H1 (cell line): ENCODE measurements at regions not wholly inside any gene's neighbourhood (a gene's known extent, or its start where the extent isn't known, plus 50 kb on each side); places are given as distances from the start of the nearest gene placed in this dataset.

Source experiments
- BCL11A ChIP-seq, 2 experiments: IDR thresholded peaks; one replicate each; pipeline ENCODE4 v1.6.1; 2011; ENCODE audit warnings: low read depth in 2 of 2, low read length in 2 of 2, mild to moderate bottlenecking in 2 of 2
- CTBP2 ChIP-seq: IDR thresholded peaks from 2 replicates; pipeline ENCODE4 v1.7.0; 2011; ENCODE audit warnings: borderline replicate concordance, mild to moderate bottlenecking, moderate library complexity, mixed read lengths, low read length; ENCODE audit not compliant: insufficient read depth, insufficient read length
- CTCF ChIP-seq, 3 experiments: IDR thresholded peaks; 1 replicate in 2 of 3; 2 replicates in 1 of 3; pipeline versions ENCODE4 v1.5.1 to v1.6.1; 2011; ENCODE audit warnings: low read length in 3 of 3, mild to moderate bottlenecking in 3 of 3, inconsistent platforms in 2 of 3, low read depth in 1 of 3, moderate library complexity in 1 of 3; ENCODE audit not compliant: insufficient read depth in 1 of 3; ENCODE audit errors: control extremely low read depth in 1 of 3
- E2F6 ChIP-seq: IDR thresholded peaks from 2 replicates; pipeline ENCODE4 v1.6.1; 2012; ENCODE audit warnings: inconsistent platforms
- EZH2 ChIP-seq: fragments of 200-600 bp; sonication (generic); IDR thresholded peaks from 2 replicates; pipeline ENCODE4 v1.7.1; 2012; ENCODE audit warnings: low read depth, mild to moderate bottlenecking, moderate library complexity, low read length, inconsistent platforms; ENCODE audit not compliant: severe bottlenecking
- HDAC2 ChIP-seq, 2 experiments: fragments of 300-600 bp in 1 of 2; sonication (generic) in 1 of 2; IDR thresholded peaks; 2 replicates each; pipeline ENCODE4 v1.6.1; 2011 to 2012; ENCODE audit warnings: low read depth in 2 of 2, low read length in 2 of 2, mild to moderate bottlenecking in 2 of 2, moderate library complexity in 2 of 2, borderline replicate concordance in 1 of 2, inconsistent platforms in 1 of 2
- RNF2 ChIP-seq: fragments of 200-900, 300-1000 bp; sonication (generic); IDR thresholded peaks from 2 replicates; pipeline ENCODE4 v1.7.1; 2016; ENCODE audit warnings: borderline replicate concordance, low read depth, mild to moderate bottlenecking, antibody characterized with exemption, low read length; ENCODE audit not compliant: poor library complexity, severe bottlenecking; ENCODE audit errors: missing control alignments
- SAP30 ChIP-seq: fragments of 300-600 bp; sonication (generic); IDR thresholded peaks from 2 replicates; pipeline ENCODE4 v1.7.1; 2012; ENCODE audit warnings: low read length, moderate library complexity, mild to moderate bottlenecking, inconsistent platforms; ENCODE audit not compliant: insufficient read depth, insufficient replicate concordance

GRCh38 chr2:7692657-7693161, 775.5 kb downstream of the RNF144A start (continued):
- no peak for TF ChIP-seq HDAC2 (IDR thresholded peaks at IDR 0.05; ENCODE audit: borderline replicate concordance in 1 of 2, low read depth in 2 of 2, low read length in 2 of 2)
- TF ChIP-seq E2F6 = no peak
- TF ChIP-seq RNF2 = no peak
- TF ChIP-seq CTCF (IDR thresholded peaks at IDR 0.05; ENCODE audit: control extremely low read depth in 1 of 3, insufficient read depth in 1 of 3, low read depth in 1 of 3, low read length in 3 of 3) = no peak
- TF ChIP-seq EZH2 = no peak
- no peak for TF ChIP-seq SAP30
- no peak for TF ChIP-seq BCL11A (IDR thresholded peaks at IDR 0.05; ENCODE audit: low read depth in 2 of 2, low read length in 2 of 2)
- no peak for TF ChIP-seq CTBP2
